ENCODE measurements at regions not wholly inside any gene's neighbourhood (a gene's known extent, or its start where the extent isn't known, plus 50 kb on each side); places are given as distances from the start of the nearest gene placed in this dataset.

- TF ChIP-seq CTCF (IDR thresholded peaks at IDR 0.05; ENCODE audit: insufficient read depth, low read depth, low read length) (no peak), EZH2 (IDR thresholded peaks at IDR 0.05; ENCODE audit: insufficient read depth, low read length) (no peak)
These were observed 200.2 kb downstream of the PLK2 start for GRCh38 chr5:58259685-58260152.
